Uterus (tissue), 3 donors: ENCODE measurements at regions not wholly inside any gene's neighbourhood (a gene's known extent, or its start where the extent isn't known, plus 50 kb on each side); places are given as distances from the start of the nearest gene placed in this dataset.

ENCODE experiments used
- DNase-seq, 2 donors: peaks; one replicate each; pipeline ENCODE4 v3.0.0-alpha.2; 2019 to 2020
- H3K27ac ChIP-seq, 2 donors: fragments of 200-600 bp; sonication (generic); 1 replicate in 1 of 2; 2 replicates in 1 of 2; pipeline ENCODE4 v1.5.1; 2016 to 2018
- H3K27me3 ChIP-seq, 2 donors: fragments of 200-600 bp; sonication (generic); one replicate each; pipeline ENCODE4 v1.5.1; 2018 to 2019; ENCODE audit warnings: control low read depth in 1 of 2
- H3K36me3 ChIP-seq, 2 donors: fragments of 200-600 bp; sonication (generic); one replicate each; pipeline ENCODE4 v1.5.1; 2019; ENCODE audit warnings: control low read depth in 1 of 2
- H3K4me1 ChIP-seq, 2 donors: fragments of 200-600 bp; sonication (generic); one replicate each; pipeline ENCODE4 v1.5.1; 2018 to 2019; ENCODE audit warnings: control low read depth in 1 of 2
- H3K4me3 ChIP-seq, 2 donors: fragments of 200-600 bp; sonication (generic); 1 replicate in 1 of 2; 2 replicates in 1 of 2; pipeline ENCODE4 v1.5.1; 2018 to 2019; ENCODE audit warnings: mild to moderate bottlenecking in 1 of 2
- H3K9me3 ChIP-seq, 2 donors: fragments of 200-600 bp; sonication (generic); one replicate each; pipeline ENCODE4 v1.5.1; 2019; ENCODE audit warnings: control low read depth in 1 of 2
- POLR2A ChIP-seq, 2 donors: fragments of 450-650 bp; IDR thresholded peaks; one replicate each; pipeline ENCODE4 v1.6.1; 2016; ENCODE audit warnings: antibody characterized with exemption in 2 of 2, mild to moderate bottlenecking in 1 of 2, moderate library complexity in 1 of 2
- intact Hi-C: fragments of 100-400 bp; cut with DNase I; formaldehyde crosslinking; loops from one replicate; pipeline ENCODE4 v1.15.1; 2023; ENCODE audit warnings: low total_unique reads
- TF ChIP-seq, protein P1 (sequence below), 4 experiments: fragments of 200-600 bp in 2 of 4; fragments of 450-650 bp in 2 of 4; sonication (generic) in 2 of 4; IDR thresholded peaks; one replicate each; pipeline ENCODE4 v1.5.1; 2016 to 2019; ENCODE audit warnings: antibody characterized with exemption in 4 of 4, mild to moderate bottlenecking in 2 of 4, moderate library complexity in 1 of 4
- donor health status: DM: yes; HTN: yes; CAD: no.

DNA sequence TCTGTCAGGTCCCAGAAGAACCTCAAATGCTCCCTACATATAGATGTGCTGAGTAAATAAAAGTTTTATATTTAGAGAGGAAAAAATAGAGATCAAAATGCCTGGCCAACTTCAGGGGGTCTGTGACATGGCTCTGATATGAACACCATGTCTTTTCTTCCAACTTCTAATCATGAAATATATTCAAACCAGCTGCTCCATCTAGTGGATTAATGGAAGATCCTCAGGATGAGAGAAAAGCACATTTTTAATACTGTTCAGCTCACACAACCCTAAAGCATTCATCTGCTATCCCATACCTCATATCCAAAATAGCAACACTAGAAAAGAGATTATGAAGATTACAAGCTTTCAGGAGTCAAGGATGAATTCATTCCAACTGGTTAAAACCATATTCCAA, 56.0 kb upstream of the DOCK9 start:
- Histone ChIP-seq H3K4me1 (no peaks in the 10 kb centered on the region), H3K27ac (peak overlapping the region in 1 of 2 donors; percentile 14), H3K9me3 (no peaks in the 10 kb centered on the region), H3K4me3 (no peak overlapping the region), H3K27me3 (no peaks in the 10 kb centered on the region), H3K36me3 (no peaks in the 10 kb centered on the region)
- TF ChIP-seq, protein P1, sequence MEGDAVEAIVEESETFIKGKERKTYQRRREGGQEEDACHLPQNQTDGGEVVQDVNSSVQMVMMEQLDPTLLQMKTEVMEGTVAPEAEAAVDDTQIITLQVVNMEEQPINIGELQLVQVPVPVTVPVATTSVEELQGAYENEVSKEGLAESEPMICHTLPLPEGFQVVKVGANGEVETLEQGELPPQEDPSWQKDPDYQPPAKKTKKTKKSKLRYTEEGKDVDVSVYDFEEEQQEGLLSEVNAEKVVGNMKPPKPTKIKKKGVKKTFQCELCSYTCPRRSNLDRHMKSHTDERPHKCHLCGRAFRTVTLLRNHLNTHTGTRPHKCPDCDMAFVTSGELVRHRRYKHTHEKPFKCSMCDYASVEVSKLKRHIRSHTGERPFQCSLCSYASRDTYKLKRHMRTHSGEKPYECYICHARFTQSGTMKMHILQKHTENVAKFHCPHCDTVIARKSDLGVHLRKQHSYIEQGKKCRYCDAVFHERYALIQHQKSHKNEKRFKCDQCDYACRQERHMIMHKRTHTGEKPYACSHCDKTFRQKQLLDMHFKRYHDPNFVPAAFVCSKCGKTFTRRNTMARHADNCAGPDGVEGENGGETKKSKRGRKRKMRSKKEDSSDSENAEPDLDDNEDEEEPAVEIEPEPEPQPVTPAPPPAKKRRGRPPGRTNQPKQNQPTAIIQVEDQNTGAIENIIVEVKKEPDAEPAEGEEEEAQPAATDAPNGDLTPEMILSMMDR (IDR thresholded peaks at IDR 0.05) = peak; percentile 18 to 66 (median 44)
- no peak for TF ChIP-seq POLR2A (IDR thresholded peaks at IDR 0.05)
- no peak for DNase-seq
- intact Hi-C loops = no loop called here

DNA sequence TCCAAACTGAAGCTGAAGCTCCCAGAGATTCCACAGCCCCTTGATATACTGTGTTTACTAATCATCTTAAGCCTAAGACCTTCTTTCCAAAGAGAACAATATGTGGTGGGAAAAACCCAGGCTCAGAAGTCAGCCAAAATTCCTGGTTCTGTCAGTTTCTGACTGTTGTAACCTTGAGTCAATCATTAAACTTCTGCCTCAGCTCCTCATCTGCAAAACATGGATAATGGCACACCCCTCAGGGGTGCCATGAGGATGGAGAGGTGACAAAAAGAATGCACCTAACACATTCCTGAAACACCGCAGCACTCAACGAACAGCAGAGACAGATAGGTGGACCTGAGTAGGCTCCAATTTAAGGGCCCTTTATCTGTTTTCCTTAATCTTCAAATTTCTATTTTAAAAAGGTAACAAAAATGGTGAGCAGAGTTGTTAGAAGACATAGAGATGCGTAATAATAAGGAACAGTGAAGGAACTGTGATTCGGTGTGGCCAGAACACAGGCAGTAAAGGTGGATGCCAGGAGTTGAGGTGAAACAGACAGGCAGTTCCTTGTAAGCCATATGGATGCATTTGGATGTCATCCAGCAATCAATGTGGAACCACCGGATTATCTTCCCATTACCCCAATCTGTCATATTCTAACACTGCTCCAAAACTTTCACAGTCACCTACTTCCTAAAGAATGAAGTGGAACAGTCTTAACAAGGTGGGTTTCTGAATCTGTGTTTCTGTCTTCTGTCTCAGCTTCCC, 56.6 kb upstream of the DOCK9 start:
- TF ChIP-seq, protein P1 (IDR thresholded peaks at IDR 0.05) = no peak
- no peak for TF ChIP-seq POLR2A (IDR thresholded peaks at IDR 0.05)
- intact Hi-C loops = no loop called here
- DNase-seq = no peak

DNA sequence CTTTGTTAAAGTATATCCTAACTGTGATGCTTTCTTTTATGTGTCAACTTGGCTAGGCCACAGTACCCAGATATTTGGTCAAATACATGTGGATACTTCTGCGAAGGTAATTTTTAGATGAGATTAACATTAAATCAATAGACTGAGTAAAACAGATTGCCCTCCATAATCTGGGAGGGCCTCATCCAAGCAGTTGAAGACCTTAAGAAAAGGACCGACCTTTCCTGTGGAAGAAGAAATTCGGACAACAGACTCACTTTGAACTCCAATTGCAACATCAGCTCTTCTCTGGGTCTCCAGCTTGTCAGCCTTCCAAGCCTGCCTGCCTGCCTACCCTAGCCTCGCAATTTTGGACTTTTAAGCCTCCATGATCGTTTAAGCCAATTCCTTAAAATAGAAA, 57.9 kb upstream of the DOCK9 start:
- H3K36me3 ChIP-seq = no peaks in the 10 kb centered on the region
- H3K4me3 ChIP-seq = no peak overlapping the region
- intact Hi-C loops = no loop called here
- H3K27me3 ChIP-seq = no peaks in the 10 kb centered on the region
- TF ChIP-seq, protein P1 (IDR thresholded peaks at IDR 0.05) = no peak
- TF ChIP-seq POLR2A (IDR thresholded peaks at IDR 0.05) = no peak
- H3K27ac ChIP-seq = no peak overlapping the region
- H3K9me3 ChIP-seq = no peaks in the 10 kb centered on the region
- no peak for DNase-seq
- no peaks in the 10 kb centered on the region for H3K4me1 ChIP-seq

More for the DNA sequence above, 56.6 kb upstream of the DOCK9 start:
- Histone ChIP-seq H3K9me3 (no peaks in the 10 kb centered on the region), H3K27me3 (no peaks in the 10 kb centered on the region), H3K4me3 (no peak overlapping the region), H3K4me1 (no peaks in the 10 kb centered on the region), H3K36me3 (no peaks in the 10 kb centered on the region), H3K27ac (peak overlapping the region in 1 of 2 donors; percentile 14)

DNA sequence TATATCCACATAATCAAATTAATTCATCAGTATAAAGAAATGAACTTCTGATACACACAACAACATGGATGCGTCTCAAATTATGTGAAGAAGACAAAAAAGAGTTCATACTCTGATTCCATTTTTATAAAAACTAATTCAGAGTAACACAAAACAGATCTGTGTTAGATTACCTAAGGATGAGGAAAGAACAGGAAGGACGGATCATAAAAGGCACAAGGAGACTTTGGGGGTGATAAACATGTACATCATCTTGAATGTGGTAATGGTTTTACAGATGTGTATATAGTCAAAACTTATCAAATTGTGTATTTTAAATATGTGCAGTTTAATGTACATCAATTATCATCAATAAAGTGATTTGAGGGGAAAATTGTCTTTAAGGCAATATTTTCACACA, 59.9 kb upstream of the DOCK9 start:
- H3K27me3 ChIP-seq = no peaks in the 10 kb centered on the region
- H3K36me3 ChIP-seq = no peaks in the 10 kb centered on the region
- H3K27ac ChIP-seq = no peak overlapping the region
- no peak for DNase-seq
- H3K4me1 ChIP-seq = no peaks in the 10 kb centered on the region
- no peaks in the 10 kb centered on the region for H3K9me3 ChIP-seq
- TF ChIP-seq POLR2A (IDR thresholded peaks at IDR 0.05) = no peak
- TF ChIP-seq, protein P1 (IDR thresholded peaks at IDR 0.05) = no peak
- intact Hi-C loops = no loop called here
- no peak overlapping the region for H3K4me3 ChIP-seq

- no peak for TF ChIP-seq POLR2A (IDR thresholded peaks at IDR 0.05)
- TF ChIP-seq, protein P1 (IDR thresholded peaks at IDR 0.05) = no peak
- no peaks in the 10 kb centered on the region for H3K4me1 ChIP-seq
- intact Hi-C loops = no loop called here
These were observed 61.9 kb upstream of the DOCK9 start for GRCh38 chr13:99039718-99040280.

More at GRCh38 chr13:99039718-99040280, 61.9 kb upstream of the DOCK9 start:
- Histone ChIP-seq H3K36me3 (no peaks in the 10 kb centered on the region), H3K4me3 (no peak overlapping the region), H3K27me3 (no peaks in the 10 kb centered on the region), H3K9me3 (no peaks in the 10 kb centered on the region), H3K27ac (no peak overlapping the region)
- DNase-seq = no peak
